Cardiac muscle cell (in vitro differentiated cells and primary cell): ENCODE measurements at regions not wholly inside any gene's neighbourhood (a gene's known extent, or its start where the extent isn't known, plus 50 kb on each side); places are given as distances from the start of the nearest gene placed in this dataset.

Source experiments
- DNase-seq, 2 donors: peaks; one replicate each; pipeline versions ENCODE4 v3.0.0 to v3.0.0-alpha.2; 2010 to 2017; ENCODE audit warnings: low read depth in 1 of 2, low spot score in 1 of 2
- H3K27ac ChIP-seq: fragments of 200-600 bp; sonication (generic); 2 replicates; pipeline ENCODE4 v1.5.1; 2016
- H3K27me3 ChIP-seq: fragments of 200-600 bp; sonication (generic); 2 replicates; pipeline ENCODE4 v1.6.0; 2016; ENCODE audit warnings: control low read depth
- H3K36me3 ChIP-seq: fragments of 200-600 bp; sonication (generic); 2 replicates; pipeline ENCODE4 v1.5.1; 2016; ENCODE audit warnings: control low read depth
- H3K4me1 ChIP-seq: fragments of 200-600 bp; sonication (generic); 2 replicates; pipeline ENCODE4 v1.8.1; 2017; ENCODE audit warnings: low read depth, mild to moderate bottlenecking, mixed run types
- H3K4me3 ChIP-seq: fragments of 200-600 bp; sonication (generic); 2 replicates; pipeline ENCODE4 v1.5.1; 2016; ENCODE audit warnings: mild to moderate bottlenecking
- H3K9me3 ChIP-seq: fragments of 200-600 bp; sonication (generic); 2 replicates; pipeline ENCODE4 v1.5.1; 2017; ENCODE audit warnings: low read depth, mild to moderate bottlenecking, control low read depth
- CTCF ChIP-seq: IDR thresholded peaks from 2 replicates; pipeline ENCODE4 v1.5.1; 2012; ENCODE audit warnings: low read depth, mild to moderate bottlenecking, low read length

- Histone ChIP-seq H3K4me1 (peaks cover 7% of the 10 kb centered on the region), H3K36me3 (no peaks in the 10 kb centered on the region), H3K27ac (no peak overlapping the region), H3K9me3 (no peaks in the 10 kb centered on the region), H3K4me3 (no peak overlapping the region), H3K27me3 (no peaks in the 10 kb centered on the region)
- DNase-seq = no peak
- TF ChIP-seq CTCF = no peak
These were observed 103.4 kb upstream of the HS3ST1 start for GRCh38 chr4:11532138-11532537.

GRCh38 chr4:11529625-11530201 is 101.0 kb upstream of the HS3ST1 start:
- no peaks in the 10 kb centered on the region for H3K27me3 ChIP-seq
- H3K9me3 ChIP-seq = no peaks in the 10 kb centered on the region
- H3K4me1 ChIP-seq = peaks cover 6% of the 10 kb centered on the region
- TF ChIP-seq CTCF = no peak
- H3K36me3 ChIP-seq = no peaks in the 10 kb centered on the region
- peak in 1 of 2 donors; percentile 68 for DNase-seq
- H3K4me3 ChIP-seq = no peak overlapping the region
- H3K27ac ChIP-seq = no peak overlapping the region

GRCh38 chr4:11525085-11525484 is 96.4 kb upstream of the HS3ST1 start:
- H3K9me3 ChIP-seq = no peaks in the 10 kb centered on the region
- H3K4me1 ChIP-seq = peaks cover 6% of the 10 kb centered on the region
- no peak for TF ChIP-seq CTCF
- H3K27ac ChIP-seq = no peak overlapping the region
- H3K36me3 ChIP-seq = no peaks in the 10 kb centered on the region
- no peaks in the 10 kb centered on the region for H3K27me3 ChIP-seq
- H3K4me3 ChIP-seq = no peak overlapping the region
- no peak for DNase-seq

GRCh38 chr4:11518754-11519153 is 90.1 kb upstream of the HS3ST1 start:
- Histone ChIP-seq H3K9me3 (no peaks in the 10 kb centered on the region), H3K4me3 (no peak overlapping the region), H3K4me1 (peaks cover 15% of the 10 kb centered on the region), H3K27me3 (no peaks in the 10 kb centered on the region), H3K36me3 (no peaks in the 10 kb centered on the region), H3K27ac (no peak overlapping the region)
- no peak for TF ChIP-seq CTCF
- no peak for DNase-seq

GRCh38 chr4:11514779-11515419 is 86.2 kb upstream of the HS3ST1 start:
- H3K9me3 ChIP-seq = no peaks in the 10 kb centered on the region
- no peaks in the 10 kb centered on the region for H3K36me3 ChIP-seq
- H3K4me1 ChIP-seq = peaks cover 15% of the 10 kb centered on the region
- TF ChIP-seq CTCF = no peak
- H3K27ac ChIP-seq = peak overlapping the region; percentile 4
- H3K4me3 ChIP-seq = no peak overlapping the region
- H3K27me3 ChIP-seq = no peaks in the 10 kb centered on the region
- peak in 1 of 2 donors; percentile 62 for DNase-seq
